ENCODE measurements at regions not wholly inside any gene's neighbourhood (a gene's known extent, or its start where the extent isn't known, plus 50 kb on each side); places are given as distances from the start of the nearest gene placed in this dataset.

DNA sequence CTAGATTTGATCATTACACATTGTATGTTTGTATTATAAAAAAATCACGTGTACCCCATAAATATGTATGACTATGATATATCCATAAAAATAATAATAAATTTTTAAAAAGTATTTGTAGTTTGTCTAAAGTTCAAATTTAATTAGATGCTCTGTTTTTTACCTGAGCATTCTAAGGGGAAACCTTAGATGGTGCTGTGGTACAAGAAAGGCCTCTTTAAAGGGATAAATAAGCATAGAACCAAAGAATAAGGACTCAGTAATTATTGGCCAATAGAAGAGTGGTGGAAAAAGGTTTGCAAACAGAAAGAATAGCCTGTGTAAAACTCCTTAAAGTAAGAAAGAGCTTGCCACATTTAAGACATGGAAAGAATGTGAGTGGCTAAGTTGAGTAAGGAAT, 580.1 kb upstream of the SEL1L start:
- DNase-seq (ENCODE audit: low read depth) = no peak

DNA sequence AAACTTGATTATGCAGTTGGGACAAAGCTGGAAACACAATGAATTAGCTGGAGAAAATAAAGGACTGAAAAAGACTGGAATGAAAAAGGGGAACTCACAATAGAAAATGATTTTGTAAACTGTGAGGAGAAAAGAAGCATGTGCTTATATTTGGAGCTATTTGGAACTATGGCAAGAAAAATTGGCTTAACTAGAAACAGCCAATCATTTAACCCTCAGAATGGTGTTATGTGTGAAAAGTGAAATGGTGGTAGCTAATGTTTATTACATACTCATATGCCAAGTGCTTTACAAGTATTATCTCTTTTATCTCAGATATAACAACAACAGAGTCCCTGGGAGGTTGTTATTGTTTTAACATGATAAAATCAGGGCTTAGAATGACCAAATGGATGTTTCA, 583.1 kb upstream of the SEL1L start:
- no peak for DNase-seq (ENCODE audit: low read depth)

DNA sequence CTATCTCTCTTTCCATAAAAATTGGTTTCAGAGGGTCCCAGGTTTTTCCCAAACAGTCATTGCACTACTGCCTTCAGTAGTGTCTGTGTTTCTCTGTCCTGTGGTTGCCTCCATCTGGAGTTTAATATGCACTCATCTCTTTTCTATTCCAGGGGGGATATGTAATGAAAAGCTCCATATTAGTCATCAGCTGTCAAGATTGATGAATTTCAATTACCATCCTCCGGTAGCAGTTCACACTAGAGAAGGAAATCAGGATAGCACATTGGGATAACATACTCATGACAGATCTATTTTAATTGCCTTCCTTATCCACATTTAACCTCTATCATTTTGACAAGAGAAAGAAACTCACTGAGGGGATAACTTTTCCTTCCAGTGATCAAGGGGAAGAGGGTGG, 589.0 kb upstream of the SEL1L start:
- DNase-seq (ENCODE audit: low read depth) = no peak

DNA sequence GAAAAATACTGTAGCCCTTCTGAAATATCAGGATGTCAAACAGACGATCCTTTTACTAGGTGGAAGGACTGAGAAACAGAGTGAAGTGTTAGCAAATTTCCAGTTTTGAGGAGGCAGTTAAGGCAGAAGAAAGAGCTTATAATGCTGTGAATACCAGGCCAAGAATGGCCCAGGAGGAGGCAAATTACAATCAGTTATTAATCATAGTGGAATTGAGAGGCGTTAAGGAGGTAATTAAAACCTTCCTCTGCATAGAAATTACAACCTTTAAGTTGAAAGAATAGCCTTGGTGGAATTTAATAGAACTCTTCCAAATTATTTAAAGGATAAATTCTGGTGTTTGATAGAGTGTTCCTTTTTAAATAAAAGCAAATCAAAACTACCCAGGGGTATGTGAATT, 590.9 kb upstream of the SEL1L start:
- no peak for DNase-seq (ENCODE audit: low read depth)

DNA sequence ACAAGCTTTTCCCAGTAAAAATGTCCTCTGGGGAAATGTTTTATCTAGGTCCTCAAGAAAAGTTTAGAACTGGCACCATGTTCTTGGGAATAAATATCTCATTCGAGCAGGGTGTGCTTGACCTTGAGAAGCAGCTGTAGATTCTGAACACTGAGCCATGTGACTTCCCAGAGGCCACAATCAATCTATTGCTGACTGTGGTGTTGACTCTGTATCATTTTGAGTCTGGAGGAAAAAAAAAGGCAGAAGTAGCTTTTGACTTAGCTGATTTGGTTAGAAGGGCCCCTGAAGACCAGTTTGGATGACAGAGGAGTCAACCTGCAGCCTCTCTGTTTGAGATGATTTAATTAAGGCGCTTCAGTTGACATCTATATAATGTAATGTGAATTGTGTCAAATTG, 592.4 kb upstream of the SEL1L start:
- no peak for DNase-seq (ENCODE audit: low read depth)

DNA sequence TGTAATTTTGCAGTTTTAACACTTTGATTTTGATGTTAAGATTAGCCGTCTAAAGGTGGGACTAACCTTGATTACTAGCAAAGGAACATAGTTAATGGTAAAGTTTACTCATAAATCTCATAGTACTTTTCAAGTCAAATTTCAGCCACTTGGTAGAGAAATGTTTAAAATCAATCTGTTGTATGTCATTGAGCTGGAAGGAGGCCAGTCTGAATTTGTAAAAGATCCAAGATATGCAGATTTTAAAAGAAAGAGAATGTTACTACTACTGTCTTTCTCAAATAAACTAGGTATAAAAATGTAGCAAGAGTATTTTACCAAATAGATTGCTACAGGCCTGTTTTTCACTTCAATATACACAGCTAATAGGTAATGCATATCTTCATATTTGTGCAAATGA, 600.8 kb upstream of the SEL1L start:
- no peak for DNase-seq (ENCODE audit: low read depth)

DNA sequence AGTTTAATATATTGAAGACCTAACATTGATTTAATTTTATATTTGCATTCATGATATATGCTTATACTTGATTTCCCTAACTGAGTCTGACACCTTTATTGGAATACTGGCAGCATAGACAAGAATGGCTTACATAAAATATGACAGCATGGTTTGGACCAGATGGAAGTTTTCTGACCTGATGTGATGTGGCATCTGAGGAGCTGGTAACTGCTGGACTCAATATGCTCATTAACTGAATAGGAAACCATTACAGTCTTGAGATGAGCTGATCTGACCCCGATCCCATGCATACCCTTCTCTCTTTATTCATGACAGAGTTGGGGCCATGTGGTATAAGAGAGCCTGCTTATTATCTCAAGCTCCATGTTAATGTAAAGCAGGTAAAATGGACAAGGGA, 604.8 kb upstream of the SEL1L start:
- DNase-seq (ENCODE audit: low read depth) = no peak

DNA sequence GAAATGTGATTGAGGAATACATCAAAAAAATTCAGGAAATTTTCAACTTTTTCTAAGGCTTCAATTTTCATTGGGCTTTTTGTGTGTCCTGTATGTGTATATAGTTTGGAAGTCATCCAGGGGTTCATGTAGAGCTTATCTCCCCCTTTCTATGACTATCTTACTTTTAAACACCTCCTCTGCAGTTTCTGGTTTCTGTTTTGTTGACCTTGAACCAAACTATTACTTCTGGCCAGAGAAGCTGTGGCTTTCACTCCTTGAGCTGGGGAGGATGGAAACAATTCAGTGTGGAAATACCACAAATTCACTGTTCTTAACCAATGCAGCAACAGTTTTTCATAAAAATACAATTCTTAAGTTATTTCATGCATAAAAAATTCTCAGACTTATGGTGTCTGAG, 613.2 kb upstream of the SEL1L start:
- no peak for DNase-seq (ENCODE audit: low read depth)

DNA sequence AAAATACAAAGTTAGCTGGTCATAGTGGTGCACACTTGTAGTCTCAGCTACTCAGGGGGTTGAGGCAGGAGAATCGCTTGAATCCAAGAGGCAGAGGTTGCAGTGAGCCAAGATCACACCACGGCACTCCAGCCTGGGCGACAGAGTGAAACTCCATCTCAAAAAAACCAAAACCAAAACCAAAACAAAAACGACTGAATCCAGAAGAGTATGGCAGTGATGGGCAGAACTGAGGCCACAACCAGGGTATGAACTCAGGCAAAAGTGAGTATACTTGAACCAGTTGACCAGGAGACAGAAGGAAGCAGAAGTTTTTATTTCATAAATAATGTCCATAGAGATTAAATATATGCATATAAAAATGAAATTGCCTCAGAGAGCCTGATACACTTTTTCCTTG, 620.0 kb upstream of the SEL1L start:
- no peak for DNase-seq (ENCODE audit: low read depth)

DNA sequence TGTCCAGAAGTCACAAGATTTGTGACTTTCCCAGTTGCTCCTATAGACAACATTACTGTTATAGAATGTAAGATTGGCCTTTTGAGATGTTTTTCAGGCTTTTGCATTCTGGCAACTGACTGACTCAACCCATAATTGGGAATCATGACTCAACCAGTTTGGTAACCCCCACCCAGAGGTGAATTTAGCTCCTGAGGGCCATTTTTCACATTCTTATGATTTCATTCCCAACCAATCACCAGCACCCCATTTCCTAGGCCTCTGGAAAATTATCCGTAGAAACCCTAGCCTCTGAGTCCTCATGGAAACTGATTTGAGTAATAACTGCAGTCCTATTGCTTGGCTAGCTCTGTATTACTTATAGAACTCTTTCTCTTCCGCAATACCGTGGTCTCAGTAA, 626.0 kb upstream of the SEL1L start:
- no peak for DNase-seq (ENCODE audit: low read depth)

DNA sequence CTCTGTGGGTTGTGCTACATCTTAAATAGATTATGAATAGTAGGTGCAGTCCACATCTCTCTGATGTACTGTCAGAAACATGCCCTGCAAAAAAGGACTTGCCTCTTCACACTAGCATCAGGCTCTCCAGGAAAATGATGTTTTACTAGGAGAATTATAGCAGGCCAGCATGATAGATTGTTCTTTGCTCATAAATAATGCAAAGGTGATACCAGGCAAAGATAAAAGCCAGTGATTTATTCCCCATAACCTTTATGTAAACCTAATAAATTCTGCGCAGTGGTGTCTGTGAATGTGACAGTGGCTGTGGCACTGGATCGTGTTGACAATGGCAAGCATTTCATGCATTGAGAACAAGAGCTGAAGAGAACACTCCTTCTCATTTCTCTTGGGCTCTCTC, 646.5 kb upstream of the SEL1L start:
- DNase-seq (ENCODE audit: low read depth) = no peak

DNA sequence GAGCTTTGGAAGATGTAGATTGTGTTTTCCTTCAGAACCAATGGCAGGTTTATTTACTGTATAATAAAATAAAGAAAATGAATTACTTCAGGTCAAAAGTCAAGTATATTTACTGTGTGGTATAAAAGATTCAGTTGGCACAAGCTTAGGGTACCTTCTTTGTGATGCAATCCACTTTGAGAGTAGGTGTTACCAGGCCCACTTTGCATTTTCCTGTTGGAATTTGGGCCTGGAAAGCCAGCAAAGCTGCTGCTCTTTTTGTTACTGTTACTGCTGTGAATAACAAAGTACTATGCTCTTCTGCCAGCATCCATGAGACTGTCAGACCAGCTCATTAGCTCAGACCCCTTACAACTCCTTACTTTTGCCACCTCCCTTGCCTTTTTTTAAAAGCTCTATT, 649.0 kb upstream of the SEL1L start:
- no peak for DNase-seq (ENCODE audit: low read depth)

DNA sequence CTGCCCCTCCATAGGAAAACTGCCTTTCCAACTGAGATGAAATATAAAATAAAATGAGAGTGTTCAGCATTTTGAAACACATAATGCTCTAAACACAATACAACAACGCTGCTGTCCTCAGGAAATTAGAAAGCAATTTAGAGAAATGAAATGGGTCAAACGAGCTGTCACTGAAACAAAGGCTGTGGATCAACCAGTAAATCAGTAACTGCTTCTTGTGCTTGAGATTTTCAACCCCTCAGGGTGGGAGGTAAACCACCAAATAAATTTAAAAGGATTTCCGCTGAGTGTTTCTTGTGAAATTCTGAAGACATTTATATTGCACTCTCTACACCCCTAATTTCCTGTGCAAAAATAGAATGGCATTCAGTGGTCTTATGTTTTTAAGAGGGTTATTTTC, 657.1 kb upstream of the SEL1L start:
- no peak for DNase-seq (ENCODE audit: low read depth)

DNA sequence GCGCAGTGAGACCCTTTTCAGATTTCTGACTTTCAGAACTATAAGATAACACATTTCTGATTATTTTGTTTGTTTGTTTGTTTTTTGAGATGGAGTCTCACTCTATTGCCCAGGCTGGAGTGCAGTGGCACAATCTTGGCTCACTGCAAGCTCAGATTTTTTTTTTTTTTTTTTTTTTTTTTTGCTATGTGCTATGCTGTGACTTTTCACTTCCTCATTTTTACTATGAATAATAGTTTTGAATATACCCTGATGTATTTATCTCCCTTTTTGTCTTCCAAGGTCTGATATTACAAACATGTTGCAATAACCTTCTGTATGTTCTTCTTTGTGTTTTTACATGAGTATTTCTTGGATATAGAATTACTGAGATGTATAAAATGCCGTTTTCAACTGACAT, 658.7 kb upstream of the SEL1L start:
- no peak for DNase-seq (ENCODE audit: low read depth)

DNA sequence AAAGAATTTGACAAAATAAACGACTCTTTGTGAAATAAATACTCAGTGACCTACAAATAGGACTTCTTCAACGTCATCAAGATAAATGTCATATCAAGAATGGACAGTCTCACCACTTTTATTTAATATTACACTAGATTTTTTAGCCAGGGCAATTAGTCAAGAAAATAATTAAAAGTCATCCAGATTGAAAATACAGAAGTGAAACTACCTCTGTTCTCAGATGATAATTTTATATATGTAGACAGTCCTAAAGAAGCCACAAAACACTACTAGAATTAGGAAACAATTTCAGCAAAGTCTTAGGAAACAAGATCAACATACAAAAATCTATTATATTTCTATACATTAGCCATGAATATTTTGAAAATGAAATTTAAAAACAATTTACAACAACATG, 689.6 kb upstream of the SEL1L start:
- DNase-seq (ENCODE audit: low read depth) = no peak

DNA sequence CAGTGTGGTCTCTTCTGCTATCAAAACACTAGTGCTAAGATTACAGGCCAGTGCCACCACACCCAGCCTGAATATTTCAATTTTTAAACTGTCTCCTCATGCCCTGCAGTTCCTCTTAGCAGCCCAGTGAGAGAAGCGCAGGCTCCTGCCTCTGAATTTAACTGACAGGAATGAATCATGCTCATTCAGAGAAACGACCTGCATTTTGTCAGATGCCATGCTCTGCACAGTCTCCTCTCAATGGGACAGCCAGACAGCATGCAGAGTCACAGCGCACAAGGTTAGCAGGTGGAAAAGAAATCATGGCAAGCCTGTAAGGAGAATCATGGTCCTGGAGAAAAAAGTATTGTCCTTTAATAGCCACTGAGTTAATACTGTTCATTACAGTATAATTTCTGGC, 691.0 kb upstream of the SEL1L start:
- no peak for DNase-seq (ENCODE audit: low read depth)

DNA sequence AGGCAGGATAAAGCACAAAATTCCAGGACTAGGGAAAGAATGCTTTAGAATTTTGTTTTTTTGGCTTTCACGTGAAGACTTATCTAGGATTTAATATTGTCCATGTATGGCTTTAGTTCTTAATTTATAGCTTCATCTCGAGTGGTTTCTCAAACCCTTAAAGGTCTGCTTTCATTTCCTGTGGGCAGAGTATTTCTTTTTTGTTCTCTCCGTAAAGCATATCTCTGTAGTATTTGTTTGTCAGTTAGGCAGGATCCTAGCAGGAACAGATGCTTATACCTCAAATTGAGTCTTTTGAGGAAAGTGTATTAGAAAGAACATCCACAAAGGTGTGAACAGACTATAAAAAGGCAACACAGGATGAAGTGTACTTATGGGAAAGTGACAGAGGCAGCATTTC, 697.1 kb upstream of the SEL1L start:
- no peak for DNase-seq (ENCODE audit: low read depth)

DNA sequence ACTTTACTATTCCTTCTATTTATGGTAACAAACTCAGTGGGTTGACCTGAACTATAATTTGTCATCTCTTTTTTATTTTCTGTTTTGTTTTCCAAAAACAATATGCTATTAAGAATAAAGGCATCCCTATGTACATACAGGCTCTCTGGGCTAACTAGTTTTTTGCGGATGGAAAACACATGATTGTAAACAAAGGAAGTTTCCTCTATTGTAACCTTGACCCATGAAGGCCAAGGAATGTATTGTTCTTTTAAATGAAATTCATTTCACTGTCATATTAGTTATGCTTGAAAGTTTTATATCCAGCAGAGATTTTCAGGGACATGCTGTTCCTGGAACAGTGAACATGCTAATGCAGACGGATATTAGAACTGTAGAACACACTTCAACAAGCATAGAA, 705.0 kb upstream of the SEL1L start:
- no peak for DNase-seq (ENCODE audit: low read depth)

DNA sequence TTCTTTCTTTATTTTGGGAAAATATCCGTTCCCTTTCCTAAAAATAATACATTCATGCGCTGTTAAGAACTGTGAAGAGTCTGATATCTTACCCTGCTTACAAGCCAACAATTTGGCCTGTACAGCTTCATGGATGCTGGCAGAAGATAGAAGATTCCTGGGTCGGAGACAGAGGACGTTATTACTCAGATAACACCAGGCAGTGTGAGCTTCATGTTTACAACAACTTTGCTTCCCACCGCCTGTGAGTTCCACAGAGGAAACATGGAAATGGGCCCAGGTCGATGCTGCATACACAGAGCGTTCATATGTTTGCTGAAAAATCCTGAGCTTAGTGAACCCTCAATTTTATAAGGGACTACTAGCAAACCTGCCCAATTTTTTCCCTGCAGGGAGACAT, 705.6 kb upstream of the SEL1L start:
- no peak for DNase-seq (ENCODE audit: low read depth)

DNA sequence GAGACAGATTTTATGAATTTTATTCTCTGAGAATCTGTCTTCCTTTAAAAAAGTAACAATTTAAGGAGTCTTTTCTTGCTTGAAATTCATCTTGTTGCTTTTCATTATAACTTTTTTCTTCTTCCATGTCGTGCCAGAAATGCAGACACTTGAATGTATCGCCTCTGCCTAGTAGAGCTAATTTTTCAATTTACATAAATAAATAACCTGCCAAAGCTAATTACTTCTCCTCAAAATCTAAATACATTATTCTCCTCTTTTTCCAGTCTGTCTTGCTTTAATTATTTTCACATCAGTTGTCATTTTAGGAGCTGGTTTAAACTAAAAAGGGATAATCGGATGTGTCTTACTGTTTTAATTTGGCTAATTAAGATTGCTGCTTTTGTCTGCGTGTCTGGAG, 711.1 kb upstream of the SEL1L start:
- no peak for DNase-seq (ENCODE audit: low read depth)

DNA sequence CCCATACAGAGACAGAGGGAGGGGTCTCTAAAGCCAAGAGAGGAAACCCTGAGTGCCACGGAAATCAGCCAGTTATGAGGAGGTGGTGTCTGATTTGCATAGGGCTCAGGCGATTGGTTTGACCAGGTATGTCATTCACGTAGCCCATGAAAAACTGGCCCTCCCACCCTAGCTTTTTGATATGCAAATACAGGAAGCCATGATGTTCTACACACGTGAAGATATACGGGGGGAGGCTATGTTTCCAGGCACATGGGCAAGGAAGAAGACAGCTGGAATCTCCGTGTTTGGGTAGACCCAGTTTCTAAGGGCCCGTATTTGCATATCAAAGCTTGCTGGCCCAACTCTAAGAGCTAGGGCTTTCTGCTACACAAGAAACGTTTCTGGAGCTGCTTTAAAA, 717.8 kb upstream of the SEL1L start:
- no peak for DNase-seq (ENCODE audit: low read depth)

DNA sequence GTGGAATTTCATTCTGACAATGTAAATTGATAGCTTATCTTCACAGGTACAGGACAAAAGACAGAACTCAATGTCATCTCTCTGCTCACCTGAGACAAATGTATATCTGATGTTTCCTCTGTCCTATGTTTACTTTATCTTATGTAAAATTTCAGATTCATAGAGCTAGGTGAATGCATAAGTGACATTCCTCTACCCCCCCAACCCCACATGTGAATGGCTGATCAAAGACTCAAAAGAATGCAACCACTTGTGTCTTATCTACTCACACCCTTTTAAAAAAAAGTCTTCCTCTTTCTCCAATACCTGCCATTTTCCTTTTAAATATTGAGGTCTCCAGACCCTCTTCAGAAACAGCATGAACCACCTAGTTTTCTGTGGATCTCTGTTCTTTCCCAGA, 736.6 kb upstream of the SEL1L start:
- DNase-seq (ENCODE audit: low read depth) = no peak

DNA sequence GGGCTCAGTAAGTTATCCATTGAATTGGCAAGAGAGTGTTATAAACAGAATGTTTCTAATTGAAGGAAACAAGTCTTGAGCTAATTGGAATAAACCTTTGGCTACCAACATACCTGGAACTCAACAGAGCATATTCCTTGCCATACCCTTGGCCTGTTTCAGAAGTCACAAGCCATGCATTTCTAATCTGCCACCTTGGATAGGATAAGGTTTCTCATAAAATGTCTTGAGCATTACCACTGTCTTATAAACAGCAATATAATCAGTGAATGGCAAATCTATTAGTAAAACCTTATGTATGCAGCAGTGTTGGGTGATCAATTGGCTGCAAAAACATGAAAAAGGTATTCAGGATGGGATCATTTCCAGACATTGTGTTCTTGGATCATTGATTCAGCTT, 765.2 kb upstream of the SEL1L start:
- no peak for DNase-seq (ENCODE audit: low read depth)

DNA sequence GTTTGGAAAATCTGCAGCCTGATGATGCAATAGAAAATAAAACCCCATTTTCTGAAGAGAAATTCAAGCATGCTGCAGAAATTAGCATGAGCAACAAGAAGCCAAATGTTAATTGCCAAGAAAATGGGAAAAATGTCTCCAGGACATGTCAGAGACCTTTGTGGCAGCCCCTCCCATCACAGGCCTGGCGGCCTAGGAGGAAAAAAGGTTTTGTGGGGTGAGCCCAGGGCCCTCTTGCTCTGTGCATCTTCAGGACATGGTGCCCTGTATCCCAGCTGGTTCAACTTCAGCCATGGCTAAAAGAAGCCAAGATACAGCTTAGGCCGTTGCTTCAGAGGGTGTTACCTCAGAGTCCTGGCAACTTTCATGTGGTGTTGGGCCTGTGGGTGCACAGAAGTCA, 775.5 kb upstream of the SEL1L start:
- no peak for DNase-seq (ENCODE audit: low read depth)

DNA sequence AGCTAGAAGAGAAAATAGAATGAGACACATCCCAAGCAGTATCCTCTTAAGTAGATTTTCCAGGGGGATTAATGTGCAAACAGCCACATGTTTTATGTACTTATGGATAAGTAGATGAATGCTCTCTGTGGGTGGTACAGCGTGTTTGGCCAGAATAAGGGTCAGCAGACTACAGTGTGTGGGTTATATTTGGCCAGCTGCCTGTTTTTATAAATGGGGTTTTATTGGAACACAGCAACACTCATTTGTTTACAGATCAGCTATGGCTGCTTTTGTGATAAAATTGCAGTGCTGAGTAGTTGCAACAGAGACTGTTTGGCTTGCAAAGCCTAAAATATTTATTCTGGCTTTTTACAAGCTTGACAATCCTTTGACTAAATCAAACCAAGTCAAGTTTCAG, 780.2 kb upstream of the SEL1L start:
- no peak for DNase-seq (ENCODE audit: low read depth)

Data from myocyte (in vitro differentiated cells).